LHCN-M2 (cell line): ENCODE measurements at regions not wholly inside any gene's neighbourhood (a gene's known extent, or its start where the extent isn't known, plus 50 kb on each side); places are given as distances from the start of the nearest gene placed in this dataset.

Experiments
- DNase-seq: peaks from one replicate; pipeline ENCODE4 v3.0.0-alpha.2; 2012; ENCODE audit warnings: low read depth

DNA sequence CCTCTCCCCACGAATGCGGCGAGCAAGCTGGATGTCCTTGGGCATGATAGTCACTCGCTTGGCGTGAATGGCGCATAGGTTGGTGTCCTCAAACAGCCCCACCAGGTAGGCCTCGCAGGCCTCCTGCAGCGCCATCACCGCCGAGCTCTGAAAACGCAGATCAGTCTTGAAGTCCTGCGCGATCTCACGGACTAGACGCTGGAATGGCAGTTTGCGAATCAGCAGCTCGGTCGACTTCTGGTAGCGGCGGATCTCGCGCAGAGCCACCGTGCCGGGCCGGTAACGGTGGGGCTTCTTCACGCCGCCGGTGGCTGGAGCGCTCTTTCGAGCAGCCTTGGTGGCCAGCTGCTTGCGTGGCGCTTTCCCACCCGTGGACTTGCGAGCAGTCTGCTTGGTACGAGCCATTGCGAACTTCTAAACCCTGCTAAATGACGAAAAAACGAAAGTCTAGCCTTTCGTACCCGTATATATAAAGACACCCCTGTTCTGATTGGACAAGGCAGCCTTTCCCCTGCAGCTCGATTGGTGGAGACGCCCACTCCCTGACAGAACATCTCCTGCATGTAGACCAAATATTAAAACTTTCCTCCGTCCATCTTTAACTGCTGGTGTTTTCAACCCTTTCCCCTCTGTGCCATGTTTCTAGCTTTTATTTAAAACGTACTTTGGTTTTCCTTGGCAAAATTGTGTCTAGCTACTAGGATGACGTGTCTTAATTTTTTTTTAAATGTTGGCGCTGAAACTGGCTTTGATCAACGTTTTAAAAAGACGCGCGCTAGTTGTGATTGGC, 109.8 kb downstream of the HFE start:
- peak; percentile 85 for DNase-seq

DNA sequence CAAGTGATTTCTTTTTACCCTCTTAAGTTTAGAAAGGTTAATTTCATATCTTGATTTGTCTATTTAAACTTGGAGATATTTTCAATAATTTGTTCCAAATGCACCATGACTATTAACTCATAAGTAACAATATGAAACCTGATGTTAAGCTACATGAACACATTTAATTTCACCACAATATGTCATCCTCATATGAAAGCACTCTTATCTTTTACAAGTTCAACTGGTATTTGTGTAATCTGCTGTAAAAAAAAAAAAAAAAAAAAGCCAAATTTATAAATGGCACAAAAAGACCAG, 110.4 kb downstream of the HFE start:
- DNase-seq: no peak

DNA sequence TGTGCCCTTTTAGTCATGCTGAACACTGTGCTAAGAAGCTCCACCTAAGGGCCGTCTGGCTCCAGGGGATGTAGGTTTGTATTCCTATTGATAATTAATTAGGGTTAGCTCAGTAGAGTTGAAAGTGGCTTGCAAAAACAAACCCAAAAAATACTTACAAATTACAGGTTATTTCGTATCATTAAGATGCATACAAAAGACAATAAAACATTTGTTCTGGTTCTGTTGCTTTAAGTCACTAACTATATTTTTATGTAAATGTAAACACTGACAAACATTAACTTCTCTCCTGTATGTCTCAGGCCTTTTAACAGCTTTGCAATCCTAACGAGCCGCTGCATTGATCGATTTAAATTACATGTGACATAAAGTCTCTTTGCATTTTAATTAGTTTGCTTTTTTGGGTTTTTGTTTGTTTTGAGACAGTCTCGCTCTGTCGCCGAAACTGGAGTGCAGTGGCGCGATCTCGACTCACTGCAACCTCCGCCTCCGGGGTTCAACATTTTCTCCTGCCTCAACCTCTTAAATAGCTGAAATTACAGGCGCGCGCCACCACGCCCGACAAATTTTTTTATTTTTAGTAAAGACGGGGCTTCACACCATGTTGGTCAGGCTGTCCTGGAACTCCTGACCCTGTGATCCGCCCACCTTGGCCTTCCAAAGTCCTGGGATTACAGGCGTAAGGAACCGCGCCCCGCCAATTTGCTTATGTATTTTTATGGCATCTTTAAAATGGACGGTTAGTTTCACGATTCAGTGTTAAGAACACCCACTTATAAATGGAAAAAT, 110.9 kb downstream of the HFE start:
- no peak for DNase-seq

DNA sequence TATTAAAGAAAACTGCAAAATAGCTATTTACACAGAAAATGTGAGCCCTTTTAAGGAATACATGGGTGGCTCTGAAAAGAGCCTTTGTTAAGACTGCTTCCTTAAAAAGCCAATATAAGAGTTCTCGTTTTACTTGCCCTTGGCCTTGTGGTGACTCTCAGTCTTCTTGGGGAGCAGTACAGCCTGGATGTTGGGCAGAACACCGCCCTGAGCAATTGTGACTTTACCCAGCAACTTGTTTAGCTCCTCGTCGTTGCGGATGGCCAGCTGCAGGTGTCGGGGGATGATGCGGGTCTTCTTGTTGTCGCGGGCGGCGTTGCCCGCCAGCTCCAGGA, 111.5 kb downstream of the HFE start:
- DNase-seq: no peak

DNA sequence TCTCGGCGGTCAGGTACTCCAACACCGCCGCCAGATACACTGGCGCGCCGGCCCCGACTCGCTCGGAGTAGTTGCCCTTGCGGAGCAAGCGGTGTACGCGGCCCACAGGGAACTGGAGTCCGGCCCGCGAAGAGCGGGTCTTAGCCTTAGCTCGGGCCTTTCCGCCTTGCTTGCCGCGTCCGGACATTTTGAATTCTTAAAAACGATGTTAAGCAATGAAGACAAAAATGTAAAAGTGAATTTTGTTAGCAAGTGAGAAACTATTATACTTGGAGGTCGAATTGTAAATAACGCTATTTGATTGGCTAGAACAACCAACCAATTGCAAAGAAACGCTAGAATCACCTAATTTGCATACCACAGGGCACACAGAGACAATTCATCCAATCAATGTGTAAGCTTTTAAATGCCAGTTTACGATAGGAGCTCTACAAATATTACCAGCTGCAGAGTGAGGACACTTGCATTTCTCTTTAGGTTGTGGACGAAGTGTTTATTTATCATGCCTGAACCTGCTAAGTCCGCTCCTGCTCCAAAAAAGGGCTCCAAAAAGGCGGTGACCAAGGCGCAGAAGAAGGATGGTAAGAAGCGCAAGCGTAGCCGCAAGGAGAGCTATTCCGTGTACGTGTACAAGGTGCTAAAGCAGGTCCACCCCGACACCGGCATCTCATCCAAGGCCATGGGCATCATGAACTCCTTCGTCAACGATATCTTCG, 112.0 kb downstream of the HFE start:
- no peak for DNase-seq

DNA sequence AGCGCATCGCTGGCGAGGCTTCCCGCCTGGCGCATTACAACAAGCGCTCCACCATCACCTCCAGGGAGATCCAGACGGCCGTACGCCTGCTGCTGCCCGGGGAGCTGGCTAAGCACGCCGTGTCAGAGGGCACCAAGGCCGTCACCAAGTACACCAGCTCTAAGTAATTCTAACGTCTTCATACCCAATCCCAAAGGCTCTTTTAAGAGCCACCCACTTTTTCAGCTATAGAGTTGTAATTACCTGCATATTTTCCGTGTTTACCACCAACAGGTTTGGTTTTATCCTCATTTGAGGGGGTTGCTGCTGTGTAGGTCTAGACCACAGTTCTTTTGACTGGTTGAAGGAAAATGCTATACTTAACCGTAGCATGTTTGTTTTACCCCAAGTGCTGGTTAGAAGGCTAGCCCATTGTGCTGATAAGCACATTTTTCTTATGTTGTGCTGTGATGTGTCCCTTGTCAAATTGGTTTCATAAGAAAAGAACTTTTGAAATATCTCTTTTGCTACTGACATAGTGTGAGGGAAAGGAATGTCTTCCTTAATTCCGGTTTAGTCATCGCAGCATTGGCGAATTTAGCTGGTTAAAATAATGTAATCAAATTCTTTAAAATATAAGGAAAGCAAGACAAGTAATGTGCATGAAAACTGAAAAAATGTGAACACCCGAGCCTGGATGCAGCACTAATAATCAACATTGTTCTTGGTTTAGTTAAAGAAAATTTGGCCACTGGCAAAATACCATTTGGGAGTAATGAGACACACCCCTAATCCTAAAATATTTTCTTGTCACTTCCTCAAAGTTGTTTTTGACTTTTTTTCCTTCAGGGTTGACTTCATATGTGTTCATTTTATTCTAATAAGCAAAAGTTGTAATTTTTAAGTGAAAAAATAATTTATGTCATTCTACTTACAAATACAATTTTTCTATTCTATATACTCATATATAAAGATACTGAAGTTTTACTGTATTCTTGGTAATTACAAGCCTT, 112.8 kb downstream of the HFE start:
- no peak for DNase-seq

DNA sequence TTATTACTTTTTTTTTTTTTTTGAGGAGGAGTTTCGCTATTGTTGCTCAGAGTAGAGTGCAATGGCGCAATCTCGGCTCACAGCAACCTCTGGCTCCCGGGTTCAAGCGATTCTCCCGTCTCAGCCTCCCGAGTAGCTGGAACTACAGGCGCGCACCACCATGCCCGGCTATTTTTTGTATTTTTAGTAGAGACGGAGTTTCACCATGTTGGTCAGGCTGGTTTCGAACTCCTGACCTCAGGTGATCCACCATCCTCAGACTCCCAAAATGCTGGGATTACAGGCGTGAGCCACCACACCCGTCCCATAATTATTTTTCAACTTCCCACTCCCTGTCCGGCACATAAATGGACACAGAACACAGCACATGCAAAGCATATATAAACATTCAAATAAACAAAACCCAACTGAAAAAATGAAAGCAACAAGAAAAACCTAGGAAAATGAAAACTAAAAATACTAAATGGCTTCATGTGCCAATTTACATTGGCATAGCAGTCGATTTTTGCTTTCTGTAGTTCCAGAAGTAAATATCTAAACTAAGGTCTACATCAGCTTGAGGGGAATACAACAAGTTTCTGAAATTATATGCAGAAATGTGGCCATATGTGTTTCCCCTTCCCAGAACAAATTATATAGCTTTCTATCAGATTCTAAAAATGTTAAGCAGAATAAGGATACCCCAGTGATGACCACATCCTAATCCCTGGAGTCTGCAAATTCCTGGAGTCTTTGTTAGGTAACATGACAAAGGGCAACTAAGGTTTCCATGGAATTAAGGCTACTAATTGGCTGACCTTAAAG, 113.9 kb downstream of the HFE start:
- no peak for DNase-seq

DNA sequence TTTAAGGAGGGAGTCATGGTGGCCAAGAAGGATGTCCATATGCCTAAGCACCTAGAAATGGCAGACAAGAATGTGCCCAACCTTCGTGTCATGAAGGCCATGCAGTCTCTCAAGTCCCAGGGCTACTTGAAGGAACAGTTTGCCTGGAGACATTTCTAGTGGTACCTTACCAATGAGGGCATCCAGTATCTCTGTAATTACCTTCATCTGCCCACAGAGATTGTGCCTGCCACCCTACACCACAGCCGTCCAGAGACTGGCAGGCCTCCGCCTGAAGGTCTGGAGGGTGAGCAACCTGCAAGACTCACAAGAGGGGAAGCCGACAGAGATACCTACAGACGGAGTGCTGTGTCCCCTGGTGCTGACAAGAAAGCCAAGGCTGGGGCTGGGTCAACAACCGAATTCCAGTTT, 115.0 kb downstream of the HFE start:
- DNase-seq: no peak

DNA sequence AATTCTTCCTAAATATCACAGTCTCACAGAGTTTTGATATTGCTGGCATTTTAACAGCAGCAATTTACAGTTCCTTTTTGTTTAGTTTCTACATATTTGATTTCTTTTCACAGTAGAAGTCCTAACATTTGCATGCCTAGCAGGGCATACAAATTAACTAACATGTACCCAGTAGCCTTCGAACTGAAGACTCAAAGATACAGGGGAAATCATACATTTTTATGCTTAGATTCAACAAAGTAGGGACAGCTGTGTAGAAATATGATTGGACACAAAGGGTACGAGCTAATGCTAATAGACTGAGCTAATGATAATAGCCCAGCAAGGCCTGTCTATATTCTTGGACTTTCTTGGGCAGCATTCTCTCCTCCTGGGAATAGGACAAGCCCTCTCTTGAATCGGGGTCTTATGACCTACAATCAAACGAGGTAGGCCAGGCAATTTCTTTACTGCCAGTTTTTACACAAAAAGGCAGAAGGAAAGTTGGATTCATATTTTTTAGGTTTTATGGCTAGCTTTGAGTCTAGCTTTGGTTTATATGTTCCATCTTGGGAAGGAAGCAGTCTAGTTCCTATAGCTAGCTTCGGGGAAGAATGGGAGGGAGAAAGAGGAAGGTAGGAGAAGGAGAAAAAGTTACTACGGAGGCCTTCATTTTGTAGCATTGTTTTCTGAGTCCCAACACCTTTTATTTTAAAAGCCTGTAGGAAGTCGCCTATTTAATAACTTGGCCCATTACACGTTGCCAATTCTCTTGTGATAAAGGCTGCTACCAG, 115.8 kb downstream of the HFE start:
- DNase-seq: no peak

DNA sequence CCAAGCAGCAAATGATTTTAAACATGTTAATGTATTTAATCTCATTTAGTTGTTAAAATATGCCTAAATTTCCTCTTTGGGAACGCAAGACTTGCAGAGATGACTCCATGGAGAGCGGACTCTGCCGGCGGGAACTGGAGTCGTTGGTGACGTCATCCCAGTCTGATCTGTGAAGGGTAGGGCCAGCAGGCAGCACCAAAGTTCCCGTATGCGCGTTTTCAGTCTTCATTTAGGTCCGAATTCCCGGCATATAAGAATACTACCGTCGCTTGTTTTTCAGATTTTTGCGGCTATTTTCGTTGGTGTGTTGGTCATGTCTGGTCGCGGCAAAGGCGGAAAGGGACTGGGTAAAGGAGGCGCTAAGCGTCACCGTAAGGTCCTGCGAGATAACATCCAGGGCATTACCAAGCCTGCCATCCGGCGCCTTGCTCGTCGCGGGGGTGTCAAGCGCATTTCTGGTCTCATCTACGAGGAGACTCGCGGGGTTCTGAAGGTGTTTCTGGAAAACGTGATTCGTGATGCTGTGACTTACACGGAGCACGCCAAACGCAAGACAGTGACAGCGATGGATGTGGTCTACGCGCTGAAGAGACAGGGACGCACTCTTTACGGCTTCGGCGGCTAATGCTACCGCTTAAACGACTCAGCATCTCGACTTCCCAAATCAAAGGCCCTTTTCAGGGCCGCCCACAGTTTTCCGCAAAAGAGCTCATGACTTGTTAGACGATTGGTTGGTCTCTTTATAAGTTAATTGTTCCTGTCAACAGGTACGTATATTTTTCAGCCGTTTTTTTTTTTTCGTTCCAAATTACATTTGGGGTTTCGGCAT, 117.3 kb downstream of the HFE start:
- DNase-seq: peak; percentile 98

DNA sequence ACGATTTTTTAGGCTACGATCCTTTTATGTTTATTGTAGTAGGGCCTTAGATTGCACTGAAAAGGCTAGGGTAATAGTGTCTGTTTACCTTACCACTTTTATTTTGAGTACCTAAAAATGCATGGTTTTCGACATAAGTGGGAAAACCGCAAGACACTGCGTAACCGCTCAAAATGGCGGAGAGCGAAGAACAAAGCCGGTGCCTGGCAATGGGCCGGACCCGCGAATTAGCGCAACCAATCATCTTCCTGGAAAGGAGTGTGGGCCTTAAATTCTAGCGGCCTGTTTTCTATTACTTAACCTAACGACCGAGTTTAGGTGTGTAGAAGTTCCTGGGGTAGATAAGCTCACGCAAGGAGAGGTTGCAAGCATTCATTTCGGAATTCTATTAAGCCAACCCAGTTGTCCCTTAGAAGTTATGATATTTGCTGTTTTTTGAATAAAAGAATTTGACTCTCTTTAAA, 118.0 kb downstream of the HFE start:
- peak; percentile 88 for DNase-seq

DNA sequence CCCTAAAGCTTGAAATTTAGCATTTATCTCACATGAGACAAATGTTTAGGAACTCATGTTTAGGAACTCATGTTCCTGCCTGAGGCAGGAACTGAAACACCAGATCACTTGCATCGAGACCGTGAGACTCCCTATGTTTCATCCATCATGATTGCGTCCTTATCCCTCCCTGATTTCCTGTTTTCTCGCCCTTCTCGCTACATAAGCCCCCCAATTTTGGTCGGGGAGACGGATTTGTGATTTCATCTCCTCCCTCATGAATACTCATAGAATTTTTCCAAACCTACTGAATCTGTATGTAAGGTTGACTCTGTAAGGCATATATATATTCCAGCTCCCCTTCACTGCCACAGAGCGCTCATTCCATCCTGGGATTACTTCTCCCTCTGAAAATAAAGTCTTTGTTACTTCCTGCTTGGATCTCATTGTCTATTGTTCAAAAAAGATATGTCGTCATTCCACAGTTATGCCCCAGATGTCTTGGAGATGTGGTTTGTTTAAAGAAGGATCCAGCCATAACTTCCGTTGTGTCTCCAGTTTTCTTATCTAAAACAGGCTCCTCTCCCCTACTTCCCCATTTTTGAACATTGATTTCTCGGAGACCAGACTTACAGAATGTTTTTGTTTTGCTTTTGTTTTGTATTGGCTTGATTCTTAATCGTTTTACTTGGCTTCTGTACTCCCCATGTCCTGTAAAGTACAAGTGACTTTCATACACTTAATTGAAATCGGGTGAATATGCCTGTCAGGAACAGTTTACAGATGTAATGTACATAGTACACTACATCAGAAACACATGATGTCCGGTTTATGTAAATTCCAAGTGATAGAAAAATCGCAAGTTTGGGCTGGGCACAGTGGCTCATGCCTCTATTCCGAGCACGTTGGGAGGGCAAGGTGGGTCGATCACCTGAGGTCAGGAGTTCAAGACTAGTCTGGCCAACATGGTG, 118.7 kb downstream of the HFE start:
- peak; percentile 68 for DNase-seq

DNA sequence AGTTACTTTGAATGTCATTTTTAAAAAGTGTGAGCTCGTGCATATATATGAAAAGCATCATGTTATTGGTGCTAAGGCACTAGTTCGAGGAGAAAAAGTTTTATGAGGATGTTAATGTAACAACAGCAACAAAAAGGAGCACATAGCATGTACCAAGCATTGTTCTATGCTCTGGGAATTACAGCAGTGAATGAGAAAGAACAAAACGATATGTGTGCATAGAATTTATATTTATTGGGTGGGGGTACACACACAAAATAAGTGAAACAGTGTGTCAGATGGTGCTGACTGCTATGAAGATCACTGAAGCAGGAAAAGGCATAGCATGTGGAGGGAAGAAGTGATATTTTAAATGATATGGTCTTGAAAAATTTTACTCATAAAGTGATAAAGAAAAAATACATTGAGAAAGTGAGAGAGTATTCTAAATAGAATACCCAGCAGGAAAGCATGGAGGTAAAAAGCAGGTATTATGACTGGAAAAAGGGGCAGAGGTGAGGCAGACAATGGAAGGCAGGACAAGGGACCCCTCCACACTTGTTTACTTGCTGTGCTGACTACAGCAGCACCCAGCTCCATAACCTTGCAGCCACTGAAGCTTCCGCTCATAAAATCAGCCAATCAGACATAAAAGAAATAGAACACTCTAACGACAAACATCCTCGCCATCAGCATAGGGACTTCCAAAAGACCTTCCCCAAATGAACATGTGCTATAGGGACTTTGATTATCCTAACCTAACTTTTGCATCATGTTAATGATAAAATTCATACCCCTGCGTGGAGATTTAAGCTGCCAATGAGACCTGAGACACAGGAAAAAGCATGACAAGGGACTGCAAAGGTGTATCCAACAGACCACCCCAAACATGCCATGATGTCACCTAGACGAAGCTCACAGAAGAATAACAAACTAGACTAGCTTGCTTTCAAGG, 119.9 kb downstream of the HFE start:
- DNase-seq: no peak

DNA sequence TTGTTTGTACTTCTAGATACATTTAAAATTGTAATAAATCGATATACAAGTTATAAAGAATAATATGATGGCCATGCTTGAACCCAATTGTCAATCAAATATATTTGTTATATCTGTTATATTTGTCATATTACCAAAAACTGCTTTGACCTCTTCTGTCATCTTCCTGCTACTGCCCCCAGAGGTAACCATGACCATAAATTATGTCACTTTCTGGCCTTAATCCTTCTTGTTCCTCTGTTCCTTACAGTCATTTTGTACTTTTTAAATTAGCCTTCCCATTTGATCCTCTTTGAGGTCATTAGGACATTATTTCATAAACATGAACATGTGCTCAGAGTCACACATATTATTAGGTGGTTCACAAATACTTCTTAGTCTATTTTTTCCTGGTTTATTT, 124.7 kb downstream of the HFE start:
- no peak for DNase-seq

DNA sequence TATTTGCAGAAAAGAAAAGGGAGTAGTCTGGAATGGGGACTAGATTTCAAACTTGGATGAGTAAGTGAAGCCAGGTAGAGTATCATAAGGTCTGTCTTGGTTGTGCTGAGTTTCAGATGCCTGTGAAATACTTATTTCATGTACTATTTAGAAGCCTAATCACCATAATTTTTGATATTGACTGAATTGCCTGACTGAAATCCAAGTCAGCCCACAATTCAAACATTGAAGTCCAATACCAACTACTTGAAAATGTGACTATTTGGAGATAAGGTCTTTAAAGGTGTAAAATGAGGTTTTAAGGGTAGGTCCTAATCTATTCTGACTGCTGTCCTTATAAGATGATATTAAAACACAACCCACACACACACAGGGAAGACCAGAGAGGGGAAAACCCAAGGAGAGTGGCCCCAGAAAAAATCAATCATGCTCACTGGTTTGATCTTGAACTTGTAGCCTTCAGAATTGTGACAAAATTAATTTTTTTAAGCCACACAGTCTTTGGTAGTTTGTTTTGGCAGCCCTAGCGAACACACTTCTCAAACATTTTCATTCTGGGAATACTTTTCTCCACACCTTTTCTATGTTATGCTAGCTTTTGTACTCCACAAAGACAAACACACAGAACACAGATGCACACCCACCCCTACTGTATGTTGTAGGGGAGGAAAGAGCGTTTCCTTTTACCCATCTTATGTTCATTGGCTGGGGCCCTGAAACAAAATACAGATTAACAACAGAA, 126.3 kb downstream of the HFE start:
- DNase-seq: no peak
